IMR-90 (cell line): ENCODE measurements at regions not wholly inside any gene's neighbourhood (a gene's known extent, or its start where the extent isn't known, plus 50 kb on each side); places are given as distances from the start of the nearest gene placed in this dataset.

Source experiments
- CEBPB ChIP-seq: IDR thresholded peaks from 2 replicates; pipeline ENCODE4 v1.6.1; 2012; ENCODE audit warnings: low read depth, low read length, improper control_type of control experiment
- FOS ChIP-seq: fragments of 150-350 bp; IDR thresholded peaks from 2 replicates; pipeline ENCODE4 v1.6.1; 2016; ENCODE audit warnings: low read depth, low read length
- POLR2A ChIP-seq: IDR thresholded peaks from 2 replicates; pipeline ENCODE4 v1.6.1; 2012; ENCODE audit warnings: mild to moderate bottlenecking, low read depth, low read length
- RAD21 ChIP-seq: IDR thresholded peaks from 2 replicates; pipeline ENCODE4 v1.6.1; 2012; ENCODE audit warnings: low read length, improper control_type of control experiment
- RCOR1 ChIP-seq: IDR thresholded peaks from 2 replicates; pipeline ENCODE4 v1.6.1; 2012; ENCODE audit warnings: mild to moderate bottlenecking, low read length, improper control_type of control experiment; ENCODE audit not compliant: insufficient replicate concordance
- RFX5 ChIP-seq: IDR thresholded peaks from 2 replicates; pipeline ENCODE4 v1.8.0; 2012; ENCODE audit warnings: low read depth, mild to moderate bottlenecking, low read length, moderate library complexity
- USF2 ChIP-seq: fragments of 150-350 bp; IDR thresholded peaks from 2 replicates; pipeline ENCODE4 v1.6.1; 2017; ENCODE audit warnings: mild to moderate bottlenecking, antibody characterized with exemption, low read length, low read depth
- TF ChIP-seq, protein P1 (sequence below): conservative IDR thresholded peaks from 2 replicates; pipeline ENCODE4 v1.5.1; 2012; ENCODE audit warnings: mild to moderate bottlenecking, low read depth, low read length, improper control_type of control experiment

- TF ChIP-seq CEBPB (no peak), RAD21 (no peak), RCOR1 (no peak), POLR2A (no peak), FOS (no peak), USF2 (no peak), RFX5 (no peak)
- TF ChIP-seq, protein P1, sequence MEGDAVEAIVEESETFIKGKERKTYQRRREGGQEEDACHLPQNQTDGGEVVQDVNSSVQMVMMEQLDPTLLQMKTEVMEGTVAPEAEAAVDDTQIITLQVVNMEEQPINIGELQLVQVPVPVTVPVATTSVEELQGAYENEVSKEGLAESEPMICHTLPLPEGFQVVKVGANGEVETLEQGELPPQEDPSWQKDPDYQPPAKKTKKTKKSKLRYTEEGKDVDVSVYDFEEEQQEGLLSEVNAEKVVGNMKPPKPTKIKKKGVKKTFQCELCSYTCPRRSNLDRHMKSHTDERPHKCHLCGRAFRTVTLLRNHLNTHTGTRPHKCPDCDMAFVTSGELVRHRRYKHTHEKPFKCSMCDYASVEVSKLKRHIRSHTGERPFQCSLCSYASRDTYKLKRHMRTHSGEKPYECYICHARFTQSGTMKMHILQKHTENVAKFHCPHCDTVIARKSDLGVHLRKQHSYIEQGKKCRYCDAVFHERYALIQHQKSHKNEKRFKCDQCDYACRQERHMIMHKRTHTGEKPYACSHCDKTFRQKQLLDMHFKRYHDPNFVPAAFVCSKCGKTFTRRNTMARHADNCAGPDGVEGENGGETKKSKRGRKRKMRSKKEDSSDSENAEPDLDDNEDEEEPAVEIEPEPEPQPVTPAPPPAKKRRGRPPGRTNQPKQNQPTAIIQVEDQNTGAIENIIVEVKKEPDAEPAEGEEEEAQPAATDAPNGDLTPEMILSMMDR, result no peak
Observed at GRCh38 chr12:105704787-105705186, 374.3 kb downstream of the C12orf75 start.
